Stimulated activated CD4-positive, alpha-beta T cell treated with anti-CD3 and anti-CD28 coated beads, Interleukin-4, amount 100 ng/mL, for 24 hours (primary cell): ENCODE measurements at regions not wholly inside any gene's neighbourhood (a gene's known extent, or its start where the extent isn't known, plus 50 kb on each side); places are given as distances from the start of the nearest gene placed in this dataset.

Experiments used
- DNase-seq: peaks from one replicate; pipeline ENCODE4 v3.0.0-alpha.2; 2020

- no peak for DNase-seq
These were observed 531.6 kb downstream of the MN1 start for GRCh38 chr22:27269751-27270543.

- DNase-seq, result no peak
These were observed 530.6 kb downstream of the MN1 start for GRCh38 chr22:27270818-27271510.

GRCh38 chr22:27273436-27273835 lies 528.1 kb downstream of the MN1 start:
- no peak for DNase-seq

- no peak for DNase-seq
These were observed 527.7 kb downstream of the MN1 start for GRCh38 chr22:27273853-27274252.

- DNase-seq, result no peak
These were observed 526.6 kb downstream of the MN1 start for GRCh38 chr22:27274770-27275449.

- DNase-seq, result no peak
These were observed 522.6 kb downstream of the MN1 start for GRCh38 chr22:27278946-27279345.

- no peak for DNase-seq
These were observed 518.3 kb downstream of the MN1 start for GRCh38 chr22:27283240-27283639.

GRCh38 chr22:27283714-27284113 lies 517.8 kb downstream of the MN1 start:
- DNase-seq, result no peak

GRCh38 chr22:27284324-27284723 lies 517.2 kb downstream of the MN1 start:
- no peak for DNase-seq

- DNase-seq, result no peak
These were observed 514.8 kb downstream of the MN1 start for GRCh38 chr22:27286711-27287110.

- DNase-seq, result no peak
These were observed 508.8 kb downstream of the MN1 start for GRCh38 chr22:27292542-27293299.

GRCh38 chr22:27293721-27294445 lies 507.7 kb downstream of the MN1 start:
- DNase-seq, result no peak

GRCh38 chr22:27295040-27295439 lies 506.5 kb downstream of the MN1 start:
- no peak for DNase-seq

- DNase-seq, result no peak
These were observed 506.0 kb downstream of the MN1 start for GRCh38 chr22:27295605-27296004.

GRCh38 chr22:27296091-27296675 lies 505.4 kb downstream of the MN1 start:
- DNase-seq, result no peak

- no peak for DNase-seq
These were observed 504.4 kb downstream of the MN1 start for GRCh38 chr22:27297125-27297524.

GRCh38 chr22:27298332-27298731 lies 503.2 kb downstream of the MN1 start:
- no peak for DNase-seq

- no peak for DNase-seq
These were observed 502.8 kb downstream of the MN1 start for GRCh38 chr22:27298742-27299141.

- no peak for DNase-seq
These were observed 502.1 kb downstream of the MN1 start for GRCh38 chr22:27299181-27300085.

GRCh38 chr22:27300536-27301285 lies 500.8 kb downstream of the MN1 start:
- no peak for DNase-seq
